ENCODE measurements at regions not wholly inside any gene's neighbourhood (a gene's known extent, or its start where the extent isn't known, plus 50 kb on each side); places are given as distances from the start of the nearest gene placed in this dataset.

GRCh38 chr4:45985038-45985437 lies 138.8 kb downstream of the GABRG1 start:
- Histone ChIP-seq H3K4me1 (ENCODE audit: control insufficient read depth, insufficient read depth, low read length) (no peaks in the 10 kb centered on the region), H3K4me3 (ENCODE audit: low read length) (no peak overlapping the region), H3K27ac (ENCODE audit: low read depth, low read length) (no peak overlapping the region), H3K27me3 (ENCODE audit: control insufficient read depth, insufficient read depth, low read length, poor library complexity, severe bottlenecking) (no peaks in the 10 kb centered on the region), H3K9ac (ENCODE audit: extremely low read depth, low read length, poor library complexity, severe bottlenecking) (no peak overlapping the region), H3K36me3 (ENCODE audit: control insufficient read depth, insufficient read depth, low read length) (no peaks in the 10 kb centered on the region), H3K9me3 (ENCODE audit: control insufficient read depth, low read length) (peaks cover 13% of the 10 kb centered on the region)
- Mint-ChIP-seq H3K9me3 (peaks cover 7% of the 10 kb centered on the region), H3K4me1 (peaks cover 8% of the 10 kb centered on the region), H3K27me3 (ENCODE audit: insufficient read depth) (peaks cover 14% of the 10 kb centered on the region), H3K36me3 (ENCODE audit: low read depth) (no peaks in the 10 kb centered on the region), H3K27ac (no peak overlapping the region), H3K4me3 (no peak overlapping the region)
- no peak for TF ChIP-seq CTCF (conservative IDR thresholded peaks at IDR 0.05)
- DNase-seq: no peak

- WGBS, 2 experiments (ENCODE audit: insufficient coverage in 1 of 2, insufficient read length in 1 of 2): 92 to 100% methylated on average over 1 to 3 of the region's 3 CpGs
- Mint-ChIP-seq H3K27ac (no peak overlapping the region), H3K27me3 (ENCODE audit: insufficient read depth) (no peaks in the 10 kb centered on the region), H3K4me3 (no peak overlapping the region), H3K9me3 (peaks cover 8% of the 10 kb centered on the region), H3K4me1 (peaks cover 2% of the 10 kb centered on the region), H3K36me3 (ENCODE audit: low read depth) (no peaks in the 10 kb centered on the region)
- H3K4me1 ChIP-seq (ENCODE audit: control insufficient read depth, insufficient read depth, low read length): no peaks in the 10 kb centered on the region
- H3K9me3 ChIP-seq (ENCODE audit: control insufficient read depth, low read length): peaks cover 22% of the 10 kb centered on the region
- no peak overlapping the region for H3K4me3 ChIP-seq (ENCODE audit: low read length)
- TF ChIP-seq CTCF (conservative IDR thresholded peaks at IDR 0.05): no peak
- H3K36me3 ChIP-seq (ENCODE audit: control insufficient read depth, insufficient read depth, low read length): no peaks in the 10 kb centered on the region
- no peak for DNase-seq
- H3K27me3 ChIP-seq (ENCODE audit: control insufficient read depth, insufficient read depth, low read length, poor library complexity, severe bottlenecking): no peaks in the 10 kb centered on the region
- H3K27ac ChIP-seq (ENCODE audit: low read depth, low read length): no peak overlapping the region
- H3K9ac ChIP-seq (ENCODE audit: extremely low read depth, low read length, poor library complexity, severe bottlenecking): no peak overlapping the region
These were observed 152.7 kb downstream of the GABRG1 start for GRCh38 chr4:45971108-45971507.

GRCh38 chr4:45957353-45957752 lies 166.5 kb downstream of the GABRG1 start:
- no peak overlapping the region for H3K9ac ChIP-seq (ENCODE audit: extremely low read depth, low read length, poor library complexity, severe bottlenecking)

More at GRCh38 chr4:45957353-45957752, 166.5 kb downstream of the GABRG1 start:
- DNase-seq: no peak
- Histone ChIP-seq H3K36me3 (ENCODE audit: control insufficient read depth, insufficient read depth, low read length) (no peaks in the 10 kb centered on the region), H3K9me3 (ENCODE audit: control insufficient read depth, low read length) (no peaks in the 10 kb centered on the region), H3K4me3 (ENCODE audit: low read length) (no peak overlapping the region), H3K27ac (ENCODE audit: low read depth, low read length) (no peak overlapping the region), H3K27me3 (ENCODE audit: control insufficient read depth, insufficient read depth, low read length, poor library complexity, severe bottlenecking) (no peaks in the 10 kb centered on the region), H3K4me1 (ENCODE audit: control insufficient read depth, insufficient read depth, low read length) (no peaks in the 10 kb centered on the region)
- no peak overlapping the region for H3K27ac Mint-ChIP-seq
- peaks cover 18% of the 10 kb centered on the region for H3K4me1 Mint-ChIP-seq
- no peaks in the 10 kb centered on the region for H3K9me3 Mint-ChIP-seq
- TF ChIP-seq CTCF (conservative IDR thresholded peaks at IDR 0.05): no peak
- H3K4me3 Mint-ChIP-seq: no peak overlapping the region
- no peaks in the 10 kb centered on the region for H3K36me3 Mint-ChIP-seq (ENCODE audit: low read depth)
- no peaks in the 10 kb centered on the region for H3K27me3 Mint-ChIP-seq (ENCODE audit: insufficient read depth)

Data from endodermal cell (in vitro differentiated cells).